ENCODE measurements at regions not wholly inside any gene's neighbourhood (a gene's known extent, or its start where the extent isn't known, plus 50 kb on each side); places are given as distances from the start of the nearest gene placed in this dataset.

- 33% methylated on average over 3 of the region's 3 CpGs for WGBS (ENCODE audit: insufficient coverage, insufficient replicate concordance, low lambda C conversion rate, missing lambda C conversion rate)
Observed at GRCh38 chr13:109548374-109548773, 238.0 kb downstream of the IRS2 start.

More at GRCh38 chr13:109548374-109548773, 238.0 kb downstream of the IRS2 start:
- intact Hi-C loops (cut with micrococcal nuclease; ENCODE audit: unreplicated experiment), result no loop called here
- Histone ChIP-seq H3K9me3 (replicated peaks; ENCODE audit: control insufficient read depth, insufficient read depth, low read length) (no peaks in the 10 kb centered on the region), H3K36me3 (ENCODE audit: control insufficient read depth in 2 of 2, insufficient read depth in 2 of 2, low read length in 1 of 2) (no peaks in the 10 kb centered on the region), H3K79me2 (ENCODE audit: control insufficient read depth, insufficient read depth, low read length) (no peaks in the 10 kb centered on the region), H3K27ac (ENCODE audit: control insufficient read depth, insufficient read depth) (no peak overlapping the region), H3K9ac (ENCODE audit: control insufficient read depth, insufficient read depth, low read length) (no peak overlapping the region), H2AFZ (ENCODE audit: control insufficient read depth, low read depth, low read length) (no peak overlapping the region), H3K27me3 (replicated peaks in 1 of 2; ENCODE audit: control insufficient read depth in 2 of 2, insufficient read depth in 2 of 2, low read length in 1 of 2) (no peaks in the 10 kb centered on the region), H3K4me1 (ENCODE audit: control insufficient read depth, insufficient read depth, low read length) (no peaks in the 10 kb centered on the region; the same call in 1 of the 2 replicates), H3K4me3 (no peak overlapping the region), H4K20me1 (ENCODE audit: control insufficient read depth, insufficient read depth) (no peaks in the 10 kb centered on the region), H3K4me2 (ENCODE audit: control insufficient read depth, insufficient read depth) (no peak overlapping the region)
- RAD21 ChIA-PET (ENCODE audit: unreplicated experiment), result interaction anchor here (1.4 kb wide), 1 partner anchor 402 kb away, joined by 3 read pairs; no protein-coding TSS in a partner anchor
- in situ Hi-C loops (cut with MboI), result no loop called here
- peak; percentile 95 for ATAC-seq
- no peak for DNase-seq (ENCODE audit: low read depth, low spot score)
- SMC1A ChIA-PET (ENCODE audit: uncharacterized antibody, unreplicated experiment), result no interaction called here
- TF ChIP-seq MYC (IDR thresholded peaks at IDR 0.05; ENCODE audit: insufficient read depth, insufficient read length, insufficient replicate concordance, low read length, severe bottlenecking), result no peak
- no peak for TF ChIP-seq PML (IDR thresholded peaks at IDR 0.05; ENCODE audit: low read length)
- no peak for TF ChIP-seq CREB1 (IDR thresholded peaks at IDR 0.05; ENCODE audit: low read depth)
- TF ChIP-seq RFX5 (IDR thresholded peaks at IDR 0.05; ENCODE audit: low read depth, low read length), result no peak
- no peak for TF ChIP-seq ZNF24 (IDR thresholded peaks at IDR 0.05)
- TF ChIP-seq ZNF687 (IDR thresholded peaks at IDR 0.05), result no peak
- no peak for TF ChIP-seq EGR1 (IDR thresholded peaks at IDR 0.05; ENCODE audit: borderline replicate concordance in 1 of 2, low read depth in 2 of 2, low read length in 2 of 2)
- TF ChIP-seq CHD4 (IDR thresholded peaks at IDR 0.05), result no peak
- no peak for TF ChIP-seq USF1 (IDR thresholded peaks at IDR 0.05; ENCODE audit: borderline replicate concordance, extremely low read length, insufficient read depth, low read depth, low read length)
- TF ChIP-seq, protein P1, sequence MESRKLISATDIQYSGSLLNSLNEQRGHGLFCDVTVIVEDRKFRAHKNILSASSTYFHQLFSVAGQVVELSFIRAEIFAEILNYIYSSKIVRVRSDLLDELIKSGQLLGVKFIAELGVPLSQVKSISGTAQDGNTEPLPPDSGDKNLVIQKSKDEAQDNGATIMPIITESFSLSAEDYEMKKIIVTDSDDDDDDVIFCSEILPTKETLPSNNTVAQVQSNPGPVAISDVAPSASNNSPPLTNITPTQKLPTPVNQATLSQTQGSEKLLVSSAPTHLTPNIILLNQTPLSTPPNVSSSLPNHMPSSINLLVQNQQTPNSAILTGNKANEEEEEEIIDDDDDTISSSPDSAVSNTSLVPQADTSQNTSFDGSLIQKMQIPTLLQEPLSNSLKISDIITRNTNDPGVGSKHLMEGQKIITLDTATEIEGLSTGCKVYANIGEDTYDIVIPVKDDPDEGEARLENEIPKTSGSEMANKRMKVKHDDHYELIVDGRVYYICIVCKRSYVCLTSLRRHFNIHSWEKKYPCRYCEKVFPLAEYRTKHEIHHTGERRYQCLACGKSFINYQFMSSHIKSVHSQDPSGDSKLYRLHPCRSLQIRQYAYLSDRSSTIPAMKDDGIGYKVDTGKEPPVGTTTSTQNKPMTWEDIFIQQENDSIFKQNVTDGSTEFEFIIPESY (IDR thresholded peaks at IDR 0.05), result no peak
- TF ChIP-seq GABPA (IDR thresholded peaks at IDR 0.05; ENCODE audit: low read depth), result no peak
- TF ChIP-seq SREBF2 (IDR thresholded peaks at IDR 0.05; ENCODE audit: low read length), result no peak
- TF ChIP-seq, protein P2, sequence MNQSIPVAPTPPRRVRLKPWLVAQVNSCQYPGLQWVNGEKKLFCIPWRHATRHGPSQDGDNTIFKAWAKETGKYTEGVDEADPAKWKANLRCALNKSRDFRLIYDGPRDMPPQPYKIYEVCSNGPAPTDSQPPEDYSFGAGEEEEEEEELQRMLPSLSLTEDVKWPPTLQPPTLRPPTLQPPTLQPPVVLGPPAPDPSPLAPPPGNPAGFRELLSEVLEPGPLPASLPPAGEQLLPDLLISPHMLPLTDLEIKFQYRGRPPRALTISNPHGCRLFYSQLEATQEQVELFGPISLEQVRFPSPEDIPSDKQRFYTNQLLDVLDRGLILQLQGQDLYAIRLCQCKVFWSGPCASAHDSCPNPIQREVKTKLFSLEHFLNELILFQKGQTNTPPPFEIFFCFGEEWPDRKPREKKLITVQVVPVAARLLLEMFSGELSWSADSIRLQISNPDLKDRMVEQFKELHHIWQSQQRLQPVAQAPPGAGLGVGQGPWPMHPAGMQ (IDR thresholded peaks at IDR 0.05; ENCODE audit: borderline replicate concordance), result no peak
- no peak for TF ChIP-seq NFIC (IDR thresholded peaks at IDR 0.05; ENCODE audit: low read depth, low read length)
- BruUV-seq (replicated peaks), result no TSS peak
- CTCF ChIA-PET, result interaction anchor here (0.9 kb wide), 1 partner anchor 242 kb away, joined by 3 read pairs; no protein-coding TSS in a partner anchor
- FAIRE-seq, result peak; percentile 27
- POLR2A ChIA-PET, result no interaction called here

All from GM12878 (cell line).